T-helper 1 cell treated with Interleukin-12 subunit alpha and Interleukin-12 subunit beta and Interleukin-4 antibody, amounts not matched to agents 30 ng/mL and 1 ng/mL, for 36 hours (primary cell): ENCODE measurements at regions not wholly inside any gene's neighbourhood (a gene's known extent, or its start where the extent isn't known, plus 50 kb on each side); places are given as distances from the start of the nearest gene placed in this dataset.
"Not testable (repeated sequence)": the region's sequence is repeated elsewhere in the genome, so short reads cannot be mapped to it uniquely, and the experiment has no call there.

ENCODE experiments used
- intact Hi-C: fragments of 100-400 bp; cut with micrococcal nuclease; formaldehyde crosslinking; loops from one replicate; pipeline ENCODE4 v1.15.1; 2024

DNA sequence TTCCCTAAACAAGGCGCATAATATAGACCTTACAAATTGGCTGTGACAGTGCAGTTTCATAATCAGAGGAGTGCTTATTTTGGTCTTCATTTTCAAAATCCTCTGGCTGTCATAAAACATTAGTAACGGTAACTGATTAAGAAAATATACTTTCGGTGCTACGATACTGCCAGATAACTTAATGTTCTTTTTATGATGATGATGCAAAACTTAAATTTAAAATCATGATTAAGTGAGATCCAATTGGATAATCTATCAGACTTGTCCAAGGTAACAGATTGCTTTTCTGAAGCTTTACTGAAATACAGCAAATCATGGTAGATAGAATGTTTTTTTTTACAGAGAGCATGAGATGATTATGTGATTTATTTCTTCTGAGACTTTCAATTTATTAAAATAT, 364.2 kb upstream of the CNTN3 start:
- intact Hi-C loops, result no loop called here

DNA sequence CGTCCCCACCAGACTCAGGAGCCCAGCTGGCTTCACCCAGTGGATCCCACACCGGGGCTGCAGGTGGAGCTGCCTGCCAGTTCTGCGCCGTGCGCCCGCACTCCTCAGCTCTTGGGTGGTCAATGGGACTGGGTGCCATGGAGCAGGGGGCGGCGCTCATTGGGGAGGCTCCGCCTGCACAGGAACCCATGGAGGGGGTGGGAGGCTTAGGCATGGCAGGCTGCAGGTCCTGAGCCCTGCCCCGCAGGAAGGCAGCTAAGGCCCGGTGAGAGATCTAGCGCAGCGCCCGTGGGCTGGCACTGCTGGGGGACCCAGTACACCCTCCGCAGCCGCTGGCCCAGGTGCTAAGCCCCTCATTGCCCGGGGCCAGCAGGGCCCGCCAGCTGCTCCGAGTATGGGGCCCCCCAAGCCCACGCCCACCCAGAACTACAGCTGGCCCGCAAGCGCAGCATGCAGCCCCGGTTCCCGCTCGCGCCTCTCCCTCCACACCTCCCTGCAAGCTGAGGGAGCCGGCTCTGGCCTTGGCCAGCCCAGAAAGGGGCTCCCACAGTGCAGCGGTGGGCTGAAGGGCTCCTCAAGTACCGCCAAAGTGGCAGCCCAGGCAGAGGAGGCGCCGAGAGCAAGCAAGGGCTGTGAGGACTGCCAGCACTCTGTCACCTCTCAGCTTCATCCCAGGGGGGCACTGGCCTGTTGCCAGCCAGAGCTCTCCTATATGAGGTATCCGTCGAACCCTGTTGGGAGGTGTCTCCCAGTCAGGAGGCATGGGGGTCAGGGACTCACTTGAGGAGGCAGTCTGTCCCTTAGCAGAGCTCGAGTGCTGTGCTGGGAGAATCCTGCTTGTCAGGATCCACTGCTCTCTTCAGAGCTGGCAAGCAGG, 370.8 kb upstream of the CNTN3 start:
- intact Hi-C loops, result not testable (repeated sequence)

DNA sequence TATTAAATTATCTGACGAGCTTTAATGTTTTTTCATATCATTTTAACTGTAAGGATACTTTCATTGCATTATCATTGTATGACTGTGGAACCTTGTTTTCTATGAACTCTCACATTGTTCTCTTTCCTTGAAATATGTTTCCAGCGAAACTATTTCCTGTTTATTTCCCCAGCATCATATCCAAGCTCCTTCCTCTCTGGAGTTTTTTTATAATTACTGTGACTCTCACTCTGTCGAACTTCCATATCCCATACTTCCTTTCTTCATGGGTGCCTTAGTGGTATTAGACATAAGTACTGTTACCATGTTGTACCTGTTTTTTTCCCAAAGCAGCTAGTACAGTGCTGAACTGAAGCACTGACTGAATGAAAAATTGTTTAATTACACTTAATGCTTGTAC, 373.6 kb upstream of the CNTN3 start:
- intact Hi-C loops, result no loop called here

DNA sequence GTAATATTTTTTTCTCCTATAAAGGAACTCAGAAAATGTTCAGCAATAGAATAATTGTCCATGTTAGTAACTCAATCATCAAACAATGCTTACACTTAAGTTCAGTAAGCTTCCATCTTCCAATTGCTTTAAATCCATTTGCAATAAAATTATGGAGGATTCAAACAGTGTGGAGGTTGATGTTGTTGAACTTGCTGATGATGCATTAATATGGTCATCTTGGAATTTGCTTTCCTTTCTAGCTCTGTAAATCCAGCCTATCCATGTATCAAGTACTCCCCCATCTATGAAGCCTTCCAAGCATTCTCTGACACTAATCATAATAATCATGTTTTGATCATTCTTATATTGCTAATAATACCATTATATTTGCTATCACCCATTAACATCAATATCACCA, 378.4 kb upstream of the CNTN3 start:
- intact Hi-C loops, result no loop called here

DNA sequence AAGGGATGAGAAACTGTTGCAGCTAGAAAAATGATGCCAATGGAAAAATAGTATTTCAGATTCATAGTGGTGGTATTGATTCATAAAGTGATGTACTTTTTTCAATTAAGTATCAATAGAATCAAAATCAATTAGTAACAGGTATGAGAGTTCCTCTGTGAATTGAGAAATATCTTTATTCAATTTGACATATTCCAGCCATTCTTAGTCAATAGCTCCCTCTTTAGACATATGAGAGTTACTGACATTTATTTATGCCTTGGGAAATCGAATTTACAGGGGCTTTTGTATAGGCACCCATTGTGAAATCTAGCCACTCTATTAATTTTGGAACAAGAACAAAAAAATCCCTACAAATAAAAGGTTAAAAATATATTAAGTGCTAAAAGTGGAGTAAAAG, 386.9 kb upstream of the CNTN3 start:
- intact Hi-C loops, result no loop called here

DNA sequence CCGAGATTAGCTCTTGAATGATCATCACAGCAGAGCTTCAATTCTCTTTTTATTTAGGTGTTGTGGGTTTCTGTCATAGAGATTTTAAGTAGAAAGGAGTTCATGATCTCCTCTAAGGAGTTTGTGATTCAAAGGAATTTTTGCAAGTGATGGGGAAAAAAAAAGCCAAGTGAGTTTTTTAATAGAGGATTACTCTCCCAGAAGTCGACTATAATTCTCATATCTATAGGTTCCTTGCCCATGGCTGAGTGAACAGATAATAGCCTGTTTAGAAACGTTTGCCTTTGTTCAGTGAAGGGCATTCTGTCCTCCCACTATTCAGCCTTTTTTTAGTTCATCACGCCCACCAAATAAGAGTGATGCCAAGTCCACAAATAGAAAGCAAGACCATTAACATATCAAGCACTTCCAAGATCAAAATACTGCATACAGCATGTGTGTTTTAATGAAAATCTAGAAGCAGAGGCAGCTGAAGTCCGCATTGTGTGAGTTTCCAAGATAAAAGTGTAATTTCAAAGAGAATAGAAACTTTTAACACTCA, 398.4 kb upstream of the CNTN3 start:
- intact Hi-C loops, result no loop called here

DNA sequence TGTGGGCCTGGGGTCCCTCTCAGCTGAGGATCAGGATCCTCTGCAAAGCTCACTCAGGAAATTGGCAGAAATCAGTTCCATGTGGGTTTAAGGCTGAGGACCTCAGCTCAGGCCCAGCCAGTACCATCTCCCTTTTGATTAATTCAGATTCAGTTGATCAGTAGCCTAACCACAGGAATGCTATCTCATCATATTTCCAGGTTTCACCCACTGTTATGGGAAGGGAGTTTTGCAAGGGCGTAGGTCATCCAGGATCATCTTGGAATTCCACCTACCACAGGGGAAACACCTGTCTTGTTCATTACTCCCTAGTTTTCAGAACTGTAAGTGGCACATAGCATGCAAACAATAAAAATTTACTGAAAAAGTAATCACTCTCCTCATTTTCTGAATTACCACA, 399.5 kb upstream of the CNTN3 start:
- intact Hi-C loops, result no loop called here

DNA sequence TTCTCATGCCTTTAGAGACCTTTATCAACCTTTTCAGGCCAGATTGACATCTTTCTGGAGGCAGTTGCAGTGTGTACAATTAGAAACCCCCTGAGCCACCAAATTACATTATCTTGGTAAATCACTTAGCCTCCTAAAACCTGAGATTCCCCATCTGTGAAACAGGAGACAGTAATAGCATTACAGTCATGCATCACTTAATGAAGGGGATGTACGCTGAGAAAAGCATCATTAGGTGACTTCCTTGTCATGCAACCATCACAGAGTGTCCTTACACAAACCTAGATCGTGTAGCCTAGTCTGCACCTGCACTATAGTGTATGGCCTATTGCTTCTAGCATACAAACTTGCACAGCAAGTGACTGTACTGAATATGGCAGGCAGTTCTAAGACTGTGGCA, 400.8 kb upstream of the CNTN3 start:
- intact Hi-C loops, result no loop called here

DNA sequence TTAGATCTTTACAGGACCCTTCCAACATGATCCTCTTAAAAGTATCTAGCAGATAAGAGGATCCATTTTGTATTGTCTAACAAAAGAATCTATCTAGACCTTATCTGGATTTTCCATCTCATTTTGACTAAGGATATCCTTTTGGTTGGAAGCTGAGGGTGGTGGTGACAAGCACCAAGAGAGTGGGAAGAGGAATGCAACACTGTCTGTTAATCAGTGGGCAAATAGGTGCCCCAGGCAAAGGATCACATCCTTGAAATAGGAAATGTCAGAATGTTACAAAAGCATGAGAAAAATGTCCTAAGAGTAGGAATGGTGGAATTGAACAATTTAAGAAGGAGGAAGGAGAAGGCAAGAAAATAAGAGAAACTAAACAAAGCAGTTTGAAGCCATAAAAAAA, 420.7 kb upstream of the CNTN3 start:
- intact Hi-C loops, result no loop called here

DNA sequence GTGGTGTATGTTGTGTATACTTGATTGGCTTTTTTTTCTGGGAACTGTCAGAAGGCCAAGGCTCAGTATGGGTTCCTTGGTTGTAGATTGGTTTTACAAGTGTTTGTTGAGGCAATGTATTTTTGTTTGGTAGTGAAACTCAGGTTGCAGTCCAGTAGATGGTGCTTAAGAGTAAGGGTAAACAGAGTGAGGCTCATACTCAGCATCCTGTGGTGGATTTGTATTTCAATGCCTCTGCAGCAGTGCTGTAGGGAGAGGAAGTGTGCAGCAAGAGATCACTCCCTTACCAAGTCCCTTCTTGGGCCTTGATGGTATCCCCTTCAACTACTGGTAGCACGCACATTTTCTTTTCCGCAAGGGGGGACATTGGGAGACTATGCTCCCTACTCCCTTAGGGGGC, 428.5 kb upstream of the CNTN3 start:
- intact Hi-C loops, result no loop called here

DNA sequence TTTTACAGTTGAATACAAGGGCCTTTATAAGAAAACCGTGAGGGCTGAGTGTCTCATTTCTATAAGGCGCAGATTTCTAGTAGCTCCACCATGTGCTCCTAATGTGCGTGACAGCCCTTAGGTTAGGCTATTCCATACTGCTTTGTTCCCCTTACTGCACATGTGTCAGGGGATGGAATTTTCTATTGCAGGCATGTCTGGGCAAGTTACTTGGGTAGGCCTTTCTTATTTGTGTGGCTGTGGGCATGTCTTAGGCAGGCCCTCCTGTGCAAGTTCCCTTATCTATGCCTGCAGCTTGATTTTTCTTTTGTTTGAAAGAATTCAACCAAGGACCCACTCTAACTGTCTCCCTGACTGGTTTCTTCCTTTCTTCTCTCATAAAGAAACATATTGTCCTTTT, 434.2 kb upstream of the CNTN3 start:
- intact Hi-C loops, result no loop called here

DNA sequence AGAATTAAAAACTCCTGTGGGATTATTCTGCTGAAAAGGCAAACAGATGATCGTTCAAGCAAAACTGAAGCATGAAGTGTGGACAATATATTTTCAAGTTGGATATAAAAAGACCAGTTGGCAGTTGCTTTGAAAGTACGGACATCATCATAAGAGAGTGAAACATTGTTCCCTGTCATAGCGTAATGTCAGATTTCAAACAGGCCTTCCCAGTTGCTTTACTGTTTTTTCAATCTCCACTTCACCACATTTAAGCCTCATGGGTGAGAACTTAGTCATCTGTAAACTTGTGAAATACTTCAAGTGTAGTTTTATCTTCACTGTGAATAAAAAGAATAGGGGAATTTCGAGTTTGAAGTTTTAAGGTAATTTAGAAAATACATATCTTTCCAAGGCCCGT, 435.1 kb upstream of the CNTN3 start:
- intact Hi-C loops, result no loop called here

DNA sequence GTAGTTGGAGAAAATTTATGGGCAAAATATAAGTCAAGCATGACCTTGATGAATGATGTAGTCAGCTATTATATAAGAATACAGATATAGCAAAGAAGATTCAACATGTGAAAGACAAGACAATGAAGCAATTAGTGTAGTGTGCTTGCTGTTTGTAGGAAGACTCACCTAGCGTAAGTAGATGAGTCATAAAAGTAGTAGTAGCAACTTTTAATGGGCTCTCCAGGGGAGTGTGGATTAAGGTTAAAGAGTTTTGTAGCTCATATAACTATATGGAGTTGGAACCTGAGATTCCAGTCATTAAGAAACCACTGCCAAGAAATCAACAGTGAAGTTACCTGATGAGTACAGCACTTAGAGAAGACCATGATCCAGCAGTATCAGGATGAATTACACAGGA, 444.7 kb upstream of the CNTN3 start:
- intact Hi-C loops, result no loop called here

DNA sequence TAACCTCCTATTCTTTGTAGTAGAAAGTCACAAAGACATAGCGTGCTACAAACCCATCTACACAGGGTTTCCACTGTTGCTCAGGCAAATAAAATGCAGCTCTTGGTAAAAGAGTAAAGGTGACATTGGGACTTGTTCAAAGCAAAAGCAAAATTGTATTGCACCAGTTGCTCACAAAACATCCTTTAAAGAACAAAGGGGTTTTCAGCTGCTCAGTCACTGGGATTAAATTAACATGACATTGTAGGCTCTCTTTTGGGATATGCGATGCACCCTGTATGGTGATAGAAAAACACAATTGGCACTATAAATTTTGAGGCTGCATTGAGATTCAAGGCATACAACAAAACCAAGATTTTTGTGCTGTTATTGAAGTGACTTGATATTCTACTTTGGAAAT, 447.3 kb upstream of the CNTN3 start:
- intact Hi-C loops, result no loop called here

DNA sequence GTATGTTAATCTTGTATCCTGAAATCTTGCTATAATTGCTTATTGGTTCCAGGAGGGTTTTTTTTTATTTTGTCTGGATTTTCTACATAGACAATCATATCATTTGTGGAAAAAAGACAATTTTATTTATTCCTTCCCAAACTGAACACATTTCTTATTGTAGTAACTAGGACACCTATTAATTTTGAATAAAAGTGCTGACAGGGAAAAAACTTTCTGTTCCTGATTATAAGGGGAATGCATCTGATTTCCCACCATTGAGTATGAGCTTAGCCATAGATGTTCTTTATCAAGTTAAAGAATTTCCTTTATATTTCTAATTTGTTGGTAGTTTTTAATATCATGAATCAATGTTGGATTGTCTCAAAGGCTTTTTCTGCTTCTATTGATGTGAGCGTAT, 460.7 kb upstream of the CNTN3 start:
- intact Hi-C loops, result no loop called here

DNA sequence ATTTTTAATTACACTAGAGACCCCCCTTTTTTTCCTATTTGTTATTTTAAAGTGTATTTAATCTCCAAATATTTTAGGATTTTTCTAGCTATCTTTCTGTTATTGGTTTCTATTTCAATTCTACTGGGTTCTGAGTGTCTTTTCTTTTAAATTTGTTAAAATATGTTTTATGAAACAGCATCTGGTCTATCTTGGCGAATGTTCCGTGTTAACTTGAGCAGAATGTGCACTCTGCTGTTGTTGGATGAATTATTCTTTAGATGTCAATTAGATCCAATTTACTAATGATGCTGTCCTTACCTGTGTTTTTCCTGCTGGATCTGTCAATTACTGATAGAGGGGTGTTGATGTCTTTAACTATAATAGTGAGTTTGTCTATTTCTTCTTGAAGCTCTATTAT, 462.0 kb upstream of the CNTN3 start:
- intact Hi-C loops, result no loop called here

DNA sequence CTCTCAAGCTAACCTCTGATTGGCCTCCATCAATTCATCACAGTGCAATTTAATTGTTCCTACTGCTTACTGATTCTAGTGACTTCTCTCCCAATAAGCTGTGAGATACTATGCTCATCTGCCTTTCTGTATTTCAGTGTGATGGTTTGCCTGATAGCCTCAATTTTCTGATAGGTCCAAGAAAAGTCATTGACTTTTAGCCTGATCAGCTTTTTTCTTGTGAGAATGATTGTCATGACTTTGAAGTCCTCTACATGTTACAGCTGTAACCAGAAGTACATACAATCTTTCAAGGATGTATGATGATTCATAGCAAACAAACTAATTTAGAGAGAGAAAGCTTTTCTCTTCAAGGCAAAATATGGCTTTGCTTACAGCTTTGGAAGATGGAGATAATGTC, 463.8 kb upstream of the CNTN3 start:
- intact Hi-C loops, result no loop called here

DNA sequence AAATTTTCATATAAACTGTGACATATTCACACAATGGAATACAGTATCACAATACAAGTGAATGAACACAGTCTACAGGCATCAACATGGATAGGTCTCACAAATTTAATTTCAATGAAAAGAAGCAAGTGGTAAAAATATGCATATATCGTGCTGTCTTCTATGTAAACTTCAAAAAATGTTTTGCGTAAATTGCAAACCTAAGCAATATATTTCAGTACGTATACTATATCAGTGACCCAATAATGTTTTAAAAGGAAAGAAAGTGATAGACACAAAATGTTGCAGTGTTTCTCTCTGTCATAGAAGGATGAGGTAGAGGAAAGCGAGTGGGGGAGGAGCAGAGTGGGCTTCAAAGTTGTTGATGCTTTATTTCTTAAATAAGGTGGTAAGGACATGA, 468.4 kb upstream of the CNTN3 start:
- intact Hi-C loops, result no loop called here

DNA sequence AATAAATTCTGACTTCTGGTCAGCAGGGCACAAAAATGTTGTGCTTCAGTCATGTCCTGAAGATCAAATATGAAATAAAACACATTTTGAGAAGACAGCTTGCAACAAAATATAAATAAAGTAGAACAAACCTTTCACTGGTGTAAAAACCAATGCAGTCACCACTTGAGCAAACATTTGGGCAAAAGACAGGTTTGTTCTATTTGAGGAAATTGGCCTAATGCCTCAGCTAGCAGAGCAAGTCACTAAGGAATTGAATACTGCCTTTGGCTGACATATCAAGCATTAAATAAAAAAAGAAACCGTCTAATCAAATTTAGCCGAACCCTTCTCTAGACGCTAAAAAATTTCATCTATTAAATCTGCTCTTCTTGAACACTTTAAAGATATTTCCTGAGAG, 475.4 kb upstream of the CNTN3 start:
- intact Hi-C loops, result no loop called here

DNA sequence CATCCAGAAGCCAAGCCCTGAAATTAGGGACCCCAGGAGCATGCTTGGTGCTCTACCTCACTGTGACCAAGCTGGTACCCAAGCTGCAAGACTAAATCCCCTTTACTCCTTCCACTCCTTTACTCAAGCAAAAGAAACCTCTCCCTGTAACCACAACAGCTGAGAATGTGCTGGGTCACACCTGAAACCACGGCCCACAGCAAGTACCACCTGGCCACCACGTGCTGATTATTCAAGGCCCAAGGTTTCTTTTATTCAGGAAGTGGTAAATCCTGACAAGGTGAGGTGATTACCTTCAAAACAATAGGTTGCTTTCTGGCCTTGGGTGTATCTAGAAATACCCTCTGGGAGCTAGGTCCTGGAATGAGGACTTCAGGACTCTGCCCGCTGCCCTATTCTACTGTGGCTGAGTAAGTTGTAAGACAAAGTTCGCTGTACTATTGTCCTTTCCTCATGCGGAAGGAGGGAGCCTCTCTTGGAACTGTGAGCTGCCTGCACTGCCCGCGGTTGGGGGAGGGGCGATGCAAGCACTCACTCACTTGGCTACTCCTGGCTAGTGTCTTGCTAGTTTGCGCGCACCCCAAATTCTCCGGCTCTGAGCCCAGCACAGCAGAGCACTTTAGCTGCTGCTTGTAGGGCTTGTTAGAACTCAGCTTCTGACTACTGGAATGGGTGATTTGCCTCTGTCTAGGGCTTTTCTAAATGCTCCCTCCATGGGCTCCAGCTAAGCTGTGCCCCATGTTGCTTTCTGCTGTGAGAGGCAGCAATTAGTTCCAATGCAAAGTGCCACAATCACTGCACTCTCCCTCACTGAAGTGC, 487.1 kb upstream of the CNTN3 start:
- intact Hi-C loops, result no loop called here

DNA sequence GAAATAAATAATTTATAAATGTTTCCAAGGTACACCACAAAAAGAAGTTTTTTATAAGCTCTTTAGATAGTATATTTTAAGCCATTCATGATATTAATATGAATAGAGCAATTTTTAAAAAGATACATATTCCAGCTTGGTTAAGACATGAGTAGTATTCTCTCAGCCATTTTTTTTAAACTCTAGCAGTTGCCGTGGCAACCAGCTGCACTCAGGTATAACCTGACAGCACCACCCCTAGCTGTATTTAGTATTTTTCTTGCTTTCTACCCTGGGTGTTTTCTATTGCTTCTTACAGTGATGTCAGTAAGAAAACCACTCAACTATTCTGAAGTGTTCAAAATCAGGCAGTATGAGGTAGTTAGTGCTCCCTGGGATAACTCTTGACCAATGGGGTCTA, 496.3 kb upstream of the CNTN3 start:
- intact Hi-C loops, result loop anchor here (5.0 kb wide), 1 partner anchor 1043 kb away; no protein-coding TSS in a partner anchor

DNA sequence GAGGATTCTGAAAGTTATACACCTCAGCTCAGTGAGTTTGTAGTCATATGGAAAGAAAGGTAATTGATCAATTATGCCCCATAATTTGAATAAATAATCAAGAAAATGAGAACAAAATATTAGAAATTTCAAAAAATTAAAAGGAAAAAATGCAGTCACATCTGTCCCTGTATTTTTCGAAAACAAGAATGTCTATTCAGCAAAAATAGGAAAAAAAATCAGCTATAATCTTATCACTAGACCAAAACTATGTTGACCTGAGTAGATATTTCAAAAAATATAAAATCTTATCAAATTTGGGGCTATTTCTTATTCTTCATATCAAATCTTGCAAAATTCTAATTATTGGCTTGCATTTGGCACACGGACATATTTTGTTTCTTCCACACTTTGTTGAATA, 501.2 kb upstream of the CNTN3 start:
- intact Hi-C loops, result no loop called here

DNA sequence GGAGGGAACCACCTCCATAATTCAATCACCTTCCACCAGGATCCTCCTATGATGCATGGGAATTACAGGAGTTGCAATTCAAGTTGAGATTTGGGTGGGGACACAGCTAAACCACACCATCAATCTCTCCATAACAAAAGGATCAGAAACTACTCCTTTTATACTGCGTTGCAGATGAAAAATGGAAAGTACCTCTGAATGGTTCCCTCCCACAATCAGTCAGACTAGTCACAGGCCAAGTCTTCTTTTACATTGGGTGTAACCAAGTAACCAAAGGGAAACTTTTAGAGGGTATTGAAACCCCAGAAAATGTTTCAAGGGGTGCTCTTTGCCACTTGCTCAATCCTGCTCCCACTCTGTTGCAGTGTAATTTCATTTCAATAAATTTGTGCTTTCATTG, 504.3 kb upstream of the CNTN3 start:
- intact Hi-C loops, result no loop called here
